ENCODE measurements at regions not wholly inside any gene's neighbourhood (a gene's known extent, or its start where the extent isn't known, plus 50 kb on each side); places are given as distances from the start of the nearest gene placed in this dataset.

DNA sequence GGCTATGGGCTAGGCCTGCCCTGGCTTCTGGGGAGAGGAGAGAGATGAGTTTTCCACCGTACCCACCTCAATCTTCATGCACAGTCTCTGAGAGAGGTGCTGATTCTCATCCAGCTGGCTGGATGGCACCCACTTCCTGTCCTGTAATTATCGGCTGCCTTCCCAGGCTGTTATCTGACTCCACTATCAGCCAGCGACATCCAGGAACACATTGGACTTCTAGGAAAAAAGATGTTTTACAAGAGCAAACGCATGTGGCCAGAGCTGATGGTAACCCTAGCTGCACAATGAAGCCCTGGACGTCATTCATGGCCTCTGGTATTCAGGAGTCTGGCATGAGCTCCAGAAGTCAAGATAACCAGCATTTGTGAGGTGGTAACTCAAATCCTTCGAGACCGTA lies 137.4 kb downstream of the EHF start:
- Histone ChIP-seq H3K27me3 (ENCODE audit: control insufficient read depth in 2 of 2, insufficient read depth in 2 of 2, low read length in 2 of 2) (no peaks in the 10 kb centered on the region), H3K27ac (ENCODE audit: low read depth in 1 of 2, low read length in 2 of 2) (no peak overlapping the region), H3K4me2 (replicated peaks; ENCODE audit: extremely low read depth, low read length, poor library complexity, severe bottlenecking) (no peak overlapping the region), H3K4me1 (ENCODE audit: control insufficient read depth in 1 of 2, insufficient read depth in 2 of 2, low read length in 2 of 2) (no peaks in the 10 kb centered on the region), H3K36me3 (replicated peaks in 1 of 2; ENCODE audit: control insufficient read depth in 1 of 2, insufficient read depth in 2 of 2, low read length in 2 of 2) (no peaks in the 10 kb centered on the region), H3K9me3 (replicated peaks in 1 of 2; ENCODE audit: control insufficient read depth in 1 of 2, insufficient read depth in 1 of 2, low read length in 2 of 2) (no peaks in the 10 kb centered on the region), H3K4me3 (replicated peaks in 1 of 3; ENCODE audit: low read depth in 2 of 3, low read length in 3 of 3) (no peak overlapping the region), H2AFZ (ENCODE audit: insufficient read depth, low read depth, low read length, poor library complexity, severe bottlenecking) (no peak overlapping the region), H4K20me1 (ENCODE audit: insufficient read depth, low read length) (no peaks in the 10 kb centered on the region), H3K79me2 (ENCODE audit: insufficient read depth, low read length) (no peaks in the 10 kb centered on the region), H3K9ac (ENCODE audit: insufficient read depth, low read length, poor library complexity, severe bottlenecking) (no peak overlapping the region)
- intact Hi-C loops (cut with micrococcal nuclease), result no loop called here
- Mint-ChIP-seq H3K4me3 (no peak overlapping the region), H3K9me3 (peaks cover 0 to 3% (median 0%) of the 10 kb centered on the region in 7 donors), H3K36me3 (no peaks in the 10 kb centered on the region), H3K27ac (no peak overlapping the region), H3K27me3 (ENCODE audit: low read depth in 3 of 3) (no peaks in the 10 kb centered on the region), H3K4me1 (no peaks in the 10 kb centered on the region)
- TF ChIP-seq CTCF (IDR thresholded peaks at IDR 0.05), result no peak
- DNase-seq, result no peak
- 93% methylated on average over 6 of the region's 7 CpGs for WGBS (ENCODE audit: insufficient coverage)

DNA sequence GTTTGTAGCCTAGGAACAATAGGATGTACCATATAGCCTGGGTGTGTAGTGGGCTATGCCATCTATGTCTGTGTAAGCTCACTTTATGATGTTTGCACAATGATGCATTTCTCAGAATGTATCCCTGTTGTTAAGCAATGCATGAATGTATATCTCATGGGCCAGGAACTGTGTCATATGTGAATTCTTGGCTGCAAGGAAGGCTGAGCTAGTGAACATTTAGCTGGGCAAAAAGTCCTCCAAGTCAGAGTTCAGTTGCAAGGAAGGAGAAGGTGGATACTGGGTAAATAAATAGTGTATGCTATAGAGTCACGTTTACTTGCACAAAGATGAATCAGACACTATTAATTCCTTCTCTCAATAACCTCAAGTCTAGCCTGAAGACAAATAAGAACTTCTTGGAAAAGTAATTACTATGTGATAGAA lies 136.1 kb downstream of the EHF start:
- Mint-ChIP-seq H3K9me3 (no peaks in the 10 kb centered on the region), H3K36me3 (no peaks in the 10 kb centered on the region), H3K27me3 (ENCODE audit: low read depth in 3 of 3) (no peaks in the 10 kb centered on the region), H3K4me3 (no peak overlapping the region), H3K27ac (no peak overlapping the region), H3K4me1 (no peaks in the 10 kb centered on the region)
- Histone ChIP-seq H3K4me3 (replicated peaks in 1 of 3; ENCODE audit: low read depth in 2 of 3, low read length in 3 of 3) (no peak overlapping the region), H3K9ac (ENCODE audit: insufficient read depth, low read length, poor library complexity, severe bottlenecking) (no peak overlapping the region), H3K9me3 (replicated peaks in 1 of 2; ENCODE audit: control insufficient read depth in 1 of 2, insufficient read depth in 1 of 2, low read length in 2 of 2) (no peaks in the 10 kb centered on the region), H3K4me1 (ENCODE audit: control insufficient read depth in 1 of 2, insufficient read depth in 2 of 2, low read length in 2 of 2) (no peaks in the 10 kb centered on the region), H3K79me2 (ENCODE audit: insufficient read depth, low read length) (no peaks in the 10 kb centered on the region), H3K27me3 (ENCODE audit: control insufficient read depth in 2 of 2, insufficient read depth in 2 of 2, low read length in 2 of 2) (no peaks in the 10 kb centered on the region), H4K20me1 (ENCODE audit: insufficient read depth, low read length) (no peaks in the 10 kb centered on the region), H3K36me3 (replicated peaks in 1 of 2; ENCODE audit: control insufficient read depth in 1 of 2, insufficient read depth in 2 of 2, low read length in 2 of 2) (no peaks in the 10 kb centered on the region), H2AFZ (ENCODE audit: insufficient read depth, low read depth, low read length, poor library complexity, severe bottlenecking) (no peak overlapping the region), H3K4me2 (replicated peaks; ENCODE audit: extremely low read depth, low read length, poor library complexity, severe bottlenecking) (no peak overlapping the region), H3K27ac (ENCODE audit: low read depth in 1 of 2, low read length in 2 of 2) (no peak overlapping the region)
- intact Hi-C loops (cut with micrococcal nuclease), result no loop called here
- no peak for TF ChIP-seq CTCF (IDR thresholded peaks at IDR 0.05)
- WGBS (ENCODE audit: insufficient coverage), result no CpG with 5 or more reads among the region's 1 CpG
- no peak for DNase-seq
